K562 (cell line): ENCODE measurements at regions not wholly inside any gene's neighbourhood (a gene's known extent, or its start where the extent isn't known, plus 50 kb on each side); places are given as distances from the start of the nearest gene placed in this dataset.

Source experiments
- ATAC-seq: fragments of 200-7000 bp; cut with Tn5 transposase; 3 replicates; pipeline ENCODE4 v1.9.1; 2020; ENCODE audit warnings: moderate library complexity
- BruUV-seq: library from RNA; stranded (reverse); fragments of 400-500 nt; replicated peaks from 2 replicates; lab custom pipeline; 2021; lab: Mats Ljungman, UMichigan
- CTCF ChIA-PET: fragments of 300-600 bp; formaldehyde crosslinking; extraction: SDS; loops from one replicate; lab custom pipeline; 2021; ENCODE audit warnings: low intra/inter-chr PET ratio; lab: Yijun Ruan, JAX
- POLR2A ChIA-PET: fragments of 300-600, 350-650 bp; sonication (Branson Sonifier 250); formaldehyde crosslinking; extraction: SDS; loops from one replicate; lab custom pipeline; 2021; ENCODE audit warnings: antibody characterized with exemption, inconsistent platforms; lab: Yijun Ruan, JAX
- DNase-seq, 4 experiments: peaks; one replicate each; pipeline versions ENCODE4 v3.0.0 to v3.0.0-alpha.2; 2011 to 2018; ENCODE audit warnings: low spot score in 3 of 4, mixed read lengths in 3 of 4; ENCODE audit errors: extremely low read depth in 1 of 4
- FAIRE-seq: peaks from 2 replicates; lab custom pipeline; 2011; peaks lifted over from hg19 to GRCh38; lab: Jason Lieb, UNC
- H2AFZ ChIP-seq: 2 replicates; pipeline ENCODE4 v1.6.0; 2011; ENCODE audit warnings: low read depth, low read length, control low read depth, inconsistent platforms
- H3K27ac ChIP-seq: fragments of 200-600 bp; 3 replicates; pipeline ENCODE4 v1.8.0; 2011; ENCODE audit warnings: low read depth, mild to moderate bottlenecking, control low read depth, inconsistent platforms, low read length, moderate library complexity, mixed read lengths; ENCODE audit errors: extremely low read depth
- H3K27me3 ChIP-seq, 2 experiments: fragments of 300-600 bp in 1 of 2; 2 replicates in 1 of 2; 3 replicates in 1 of 2; pipeline versions ENCODE4 v1.6.0 to v1.8.0; 2011; ENCODE audit warnings: inconsistent platforms in 2 of 2, low read length in 2 of 2, mild to moderate bottlenecking in 1 of 2, mixed read lengths in 1 of 2, moderate library complexity in 1 of 2; ENCODE audit not compliant: control insufficient read depth in 2 of 2, insufficient read depth in 2 of 2
- H3K36me3 ChIP-seq: fragments of 300-600 bp; 3 replicates; pipeline ENCODE4 v1.8.0; 2011; ENCODE audit warnings: mild to moderate bottlenecking, low read length, inconsistent platforms; ENCODE audit not compliant: control insufficient read depth, insufficient read depth
- H3K4me1 ChIP-seq, 2 experiments: fragments of 200-600 bp in 1 of 2; replicated peaks in 1 of 2; 2 replicates in 1 of 2; 3 replicates in 1 of 2; pipeline versions ENCODE4 v1.5.1 to v1.8.0; 2011; ENCODE audit warnings: inconsistent platforms in 2 of 2, low read length in 2 of 2, mild to moderate bottlenecking in 1 of 2, mixed read lengths in 1 of 2, moderate library complexity in 1 of 2; ENCODE audit not compliant: control insufficient read depth in 2 of 2, insufficient read depth in 2 of 2
- H3K4me2 ChIP-seq: 2 replicates; pipeline ENCODE4 v1.6.1; 2011; ENCODE audit warnings: low read length, control low read depth, inconsistent platforms, mixed read lengths; ENCODE audit not compliant: insufficient read depth
- H3K4me3 ChIP-seq: fragments of 200-600 bp; sonication (generic), shearing (Covaris generic); 2 replicates; pipeline ENCODE4 v1.5.1; 2016; ENCODE audit warnings: control low read depth, inconsistent platforms
- H3K79me2 ChIP-seq: fragments of 200-600 bp; 3 replicates; pipeline ENCODE4 v1.8.0; 2011; ENCODE audit warnings: low read length, inconsistent platforms; ENCODE audit not compliant: control insufficient read depth, insufficient read depth
- H3K9ac ChIP-seq, 2 experiments: 2 replicates each; pipeline versions ENCODE4 v1.6.0 to v1.6.1; 2011; ENCODE audit warnings: low read depth in 2 of 2, low read length in 2 of 2, control low read depth in 1 of 2, inconsistent platforms in 1 of 2, mild to moderate bottlenecking in 1 of 2, mixed read lengths in 1 of 2; ENCODE audit not compliant: insufficient read depth in 1 of 2
- H3K9me1 ChIP-seq: one replicate; pipeline ENCODE4 v1.6.0; 2011; ENCODE audit warnings: inconsistent platforms, mild to moderate bottlenecking, low read length, moderate library complexity; ENCODE audit not compliant: control insufficient read depth, insufficient read depth
- H3K9me3 ChIP-seq: replicated peaks from 2 replicates; pipeline ENCODE4 v1.5.1; 2011; ENCODE audit warnings: low read depth, low read length, inconsistent platforms; ENCODE audit not compliant: control insufficient read depth, insufficient read depth
- H4K20me1 ChIP-seq: replicated peaks from 2 replicates; pipeline ENCODE4 v1.6.1; 2011; ENCODE audit warnings: low read length, inconsistent platforms, mixed read lengths; ENCODE audit not compliant: control insufficient read depth, insufficient read depth
- CBX3 ChIP-seq, 2 experiments: IDR thresholded peaks; 1 replicate in 1 of 2; 2 replicates in 1 of 2; pipeline ENCODE4 v1.6.1; 2012; ENCODE audit warnings: inconsistent platforms in 2 of 2, low read length in 2 of 2, borderline replicate concordance in 1 of 2, control low read depth in 1 of 2
- ELK3 ChIP-seq: fragments of 450-650 bp; formaldehyde crosslinking; IDR thresholded peaks from 2 replicates; pipeline ENCODE4 v1.4.0; 2020; ENCODE audit warnings: mild to moderate bottlenecking
- NCOA4 ChIP-seq: fragments of 450-650 bp; IDR thresholded peaks from 2 replicates; pipeline ENCODE4 v1.6.1; 2018; ENCODE audit warnings: mild to moderate bottlenecking; ENCODE audit not compliant: partially characterized antibody
- NFXL1 ChIP-seq: fragments of 450-650 bp; formaldehyde crosslinking; IDR thresholded peaks from 2 replicates; pipeline ENCODE4 v1.4.0; 2021; ENCODE audit warnings: mild to moderate bottlenecking
- RREB1 ChIP-seq: fragments of 250-450 bp; sonication (Bioruptor Pico); IDR thresholded peaks from 2 replicates; pipeline ENCODE4 v1.4.0; 2020
- ZC3H4 ChIP-seq: sonication (generic); formaldehyde crosslinking; IDR thresholded peaks from 2 replicates; pipeline ENCODE4 v1.9.0; 2021; ENCODE audit warnings: missing genetic modification reagents, borderline replicate concordance
- ZHX1 ChIP-seq: fragments of 150-350 bp; conservative IDR thresholded peaks from 2 replicates; pipeline ENCODE4 v1.6.1; 2014; ENCODE audit warnings: low read length
- WGBS: fragments of 100-300 bp; shearing (Covaris generic); methylation state at CpG from one replicate; pipeline ENCODE4 v1.1.6; 2016; ENCODE audit warnings: low coverage, mixed read lengths; ENCODE audit not compliant: insufficient coverage; ENCODE audit errors: missing lambda C conversion rate; 5-methylcytosine and 5-hydroxymethylcytosine counted together
- in situ Hi-C: fragments of 300-500 bp; cut with MboI; formaldehyde crosslinking; loops from 4 replicates; pipeline ENCODE4 v1.15.0; 2018; ENCODE audit warnings: inconsistent platforms, mixed read lengths
- intact Hi-C: fragments of 100-400 bp; cut with micrococcal nuclease; formaldehyde crosslinking; loops from 2 replicates; pipeline ENCODE4 v1.14.2; 2022

GRCh38 chr22:34804091-34804490 lies 261.9 kb upstream of the ISX start:
- TF ChIP-seq ZC3H4 (CRISPR knock-in tag) = no peak
- TF ChIP-seq NCOA4 = no peak
- TF ChIP-seq ELK3 (CRISPR knock-in tag) = no peak
- no peak for TF ChIP-seq RREB1 (CRISPR knock-in tag)
- no peak for TF ChIP-seq CBX3 (IDR thresholded peaks at IDR 0.05; ENCODE audit: borderline replicate concordance in 1 of 2, low read length in 2 of 2)
- TF ChIP-seq ZHX1 = no peak
- TF ChIP-seq NFXL1 (CRISPR knock-in tag) = no peak
- in situ Hi-C loops (no loop called here), intact Hi-C loops (no loop called here)
- ATAC-seq (no peak), DNase-seq (no peak), FAIRE-seq (no peak)
- H3K4me1 ChIP-seq = no peaks in the 10 kb centered on the region
- no peaks in the 10 kb centered on the region for H3K27me3 ChIP-seq
- H3K9ac ChIP-seq = no peak overlapping the region
- WGBS = 0% methylated on average over 3 of the region's 3 CpGs
- H2AFZ ChIP-seq = no peak overlapping the region
- H4K20me1 ChIP-seq = no peaks in the 10 kb centered on the region
- POLR2A ChIA-PET = no interaction called here
- H3K9me1 ChIP-seq = no peaks in the 10 kb centered on the region
- H3K79me2 ChIP-seq = no peaks in the 10 kb centered on the region
- H3K4me2 ChIP-seq = no peak overlapping the region
- no peaks in the 10 kb centered on the region for H3K36me3 ChIP-seq
- BruUV-seq = no TSS peak
- CTCF ChIA-PET = no interaction called here
- H3K4me3 ChIP-seq = no peak overlapping the region
- no peaks in the 10 kb centered on the region for H3K9me3 ChIP-seq
- no peak overlapping the region for H3K27ac ChIP-seq
